GM12864 (cell line): ENCODE measurements at regions not wholly inside any gene's neighbourhood (a gene's known extent, or its start where the extent isn't known, plus 50 kb on each side); places are given as distances from the start of the nearest gene placed in this dataset.

ENCODE experiments used
- DNase-seq: peaks from one replicate; pipeline ENCODE4 v3.0.0-alpha.2; 2011; ENCODE audit warnings: low read depth
- H3K4me3 ChIP-seq: 2 replicates; pipeline ENCODE4 v1.5.1; 2011; ENCODE audit warnings: mild to moderate bottlenecking, low read depth, low read length, control low read depth
- CTCF ChIP-seq: IDR thresholded peaks from 2 replicates; pipeline ENCODE4 v1.5.1; 2011; ENCODE audit warnings: low read depth, mild to moderate bottlenecking, moderate library complexity, low read length, control low read depth, inconsistent platforms; ENCODE audit errors: missing control alignments

GRCh38 chr20:60246751-60247150, 288.5 kb downstream of the CDH26 start:
- H3K4me3 ChIP-seq, result no peak overlapping the region
- no peak for TF ChIP-seq CTCF
- DNase-seq, result no peak

- no peak overlapping the region for H3K4me3 ChIP-seq
- DNase-seq, result no peak
- TF ChIP-seq CTCF, result no peak
Observed at GRCh38 chr20:60249436-60249835, 291.2 kb downstream of the CDH26 start.

GRCh38 chr20:60250251-60250650, 292.0 kb downstream of the CDH26 start:
- DNase-seq, result no peak
- TF ChIP-seq CTCF, result no peak
- no peak overlapping the region for H3K4me3 ChIP-seq

GRCh38 chr20:60252866-60253265, 294.6 kb downstream of the CDH26 start:
- no peak overlapping the region for H3K4me3 ChIP-seq
- no peak for TF ChIP-seq CTCF
- no peak for DNase-seq

GRCh38 chr20:60253471-60253870, 295.2 kb downstream of the CDH26 start:
- no peak for TF ChIP-seq CTCF
- H3K4me3 ChIP-seq, result no peak overlapping the region
- no peak for DNase-seq

- no peak for DNase-seq
- TF ChIP-seq CTCF, result no peak
Observed at GRCh38 chr20:60254901-60255411, 296.7 kb downstream of the CDH26 start.

GRCh38 chr20:60255415-60255814, 297.2 kb downstream of the CDH26 start:
- no peak overlapping the region for H3K4me3 ChIP-seq
- no peak for TF ChIP-seq CTCF

More at GRCh38 chr20:60254901-60255411, 296.7 kb downstream of the CDH26 start:
- H3K4me3 ChIP-seq, result no peak overlapping the region

More at GRCh38 chr20:60255415-60255814, 297.2 kb downstream of the CDH26 start:
- no peak for DNase-seq
